OCI-LY1 (cell line): ENCODE measurements at regions not wholly inside any gene's neighbourhood (a gene's known extent, or its start where the extent isn't known, plus 50 kb on each side); places are given as distances from the start of the nearest gene placed in this dataset.

Experiments used
- EZH2 ChIP-seq: fragments of 200-600 bp; sonication (generic), shearing (Covaris generic); IDR thresholded peaks from 2 replicates; pipeline ENCODE4 v1.8.0; 2017; ENCODE audit warnings: borderline replicate concordance, mixed run types, mild to moderate bottlenecking, antibody characterized with exemption, low read length, moderate library complexity, mixed read lengths
- TF ChIP-seq, protein P1 (sequence below): fragments of 200-600 bp; sonication (generic), shearing (Covaris generic); IDR thresholded peaks from 2 replicates; pipeline ENCODE4 v1.5.1; 2017; ENCODE audit warnings: mild to moderate bottlenecking, antibody characterized with exemption, low read length, moderate library complexity, mixed read lengths

- TF ChIP-seq, protein P1, sequence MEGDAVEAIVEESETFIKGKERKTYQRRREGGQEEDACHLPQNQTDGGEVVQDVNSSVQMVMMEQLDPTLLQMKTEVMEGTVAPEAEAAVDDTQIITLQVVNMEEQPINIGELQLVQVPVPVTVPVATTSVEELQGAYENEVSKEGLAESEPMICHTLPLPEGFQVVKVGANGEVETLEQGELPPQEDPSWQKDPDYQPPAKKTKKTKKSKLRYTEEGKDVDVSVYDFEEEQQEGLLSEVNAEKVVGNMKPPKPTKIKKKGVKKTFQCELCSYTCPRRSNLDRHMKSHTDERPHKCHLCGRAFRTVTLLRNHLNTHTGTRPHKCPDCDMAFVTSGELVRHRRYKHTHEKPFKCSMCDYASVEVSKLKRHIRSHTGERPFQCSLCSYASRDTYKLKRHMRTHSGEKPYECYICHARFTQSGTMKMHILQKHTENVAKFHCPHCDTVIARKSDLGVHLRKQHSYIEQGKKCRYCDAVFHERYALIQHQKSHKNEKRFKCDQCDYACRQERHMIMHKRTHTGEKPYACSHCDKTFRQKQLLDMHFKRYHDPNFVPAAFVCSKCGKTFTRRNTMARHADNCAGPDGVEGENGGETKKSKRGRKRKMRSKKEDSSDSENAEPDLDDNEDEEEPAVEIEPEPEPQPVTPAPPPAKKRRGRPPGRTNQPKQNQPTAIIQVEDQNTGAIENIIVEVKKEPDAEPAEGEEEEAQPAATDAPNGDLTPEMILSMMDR, result no peak
- no peak for TF ChIP-seq EZH2
These were observed 236.0 kb upstream of the EYS start for GRCh38 chr6:65943051-65943450.
